Fibroblast of mammary gland (primary cell): ENCODE measurements at regions not wholly inside any gene's neighbourhood (a gene's known extent, or its start where the extent isn't known, plus 50 kb on each side); places are given as distances from the start of the nearest gene placed in this dataset.
A peak's percentile ranks its signal among the peaks of the same experiment; 100 is the strongest.

Source experiments
- DNase-seq: peaks from one replicate; pipeline ENCODE4 v3.0.0-alpha.2; 2010; ENCODE audit warnings: low read depth
- H3K4me3 ChIP-seq: 2 replicates; pipeline ENCODE4 v1.5.1; 2011; ENCODE audit warnings: low read depth, mild to moderate bottlenecking, low read length, moderate library complexity; ENCODE audit not compliant: control insufficient read depth
- CTCF ChIP-seq: conservative IDR thresholded peaks from 2 replicates; pipeline ENCODE4 v1.5.1; 2011; ENCODE audit warnings: low read depth, low read length, inconsistent platforms; ENCODE audit not compliant: control insufficient read depth, insufficient read depth

DNA sequence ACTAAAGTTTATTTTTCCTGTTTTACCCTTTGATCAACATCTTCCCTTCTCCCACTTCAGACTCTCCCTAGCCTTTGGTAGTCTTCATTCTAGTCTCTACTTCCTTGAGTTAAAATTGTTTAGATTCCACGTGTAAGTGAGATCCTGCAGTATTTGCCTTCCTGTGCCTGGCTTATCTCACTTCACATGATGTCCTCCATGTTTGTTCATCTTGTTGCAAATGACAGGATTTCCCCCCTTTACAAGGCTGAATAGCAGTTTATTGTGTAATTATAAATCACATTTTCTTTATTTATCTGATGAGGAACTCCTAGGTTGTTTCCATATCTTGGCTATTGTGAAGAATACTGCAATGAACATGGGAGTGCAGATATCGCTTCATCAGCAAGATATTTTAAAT is 461.7 kb downstream of the CHSY3 start:
- TF ChIP-seq CTCF, result no peak
- H3K4me3 ChIP-seq, result no peak overlapping the region
- DNase-seq, result no peak

GRCh38 chr5:130350131-130350530 is 445.9 kb downstream of the CHSY3 start:
- TF ChIP-seq CTCF, result no peak
- DNase-seq, result no peak
- no peak overlapping the region for H3K4me3 ChIP-seq

- DNase-seq, result peak; percentile 70
- no peak overlapping the region for H3K4me3 ChIP-seq
- no peak for TF ChIP-seq CTCF
These were observed 433.1 kb downstream of the CHSY3 start for GRCh38 chr5:130337179-130337888.

- DNase-seq, result peak; percentile 40
- TF ChIP-seq CTCF, result no peak
- no peak overlapping the region for H3K4me3 ChIP-seq
These were observed 430.9 kb downstream of the CHSY3 start for GRCh38 chr5:130335117-130335516.

GRCh38 chr5:130333089-130333488 is 428.8 kb downstream of the CHSY3 start:
- H3K4me3 ChIP-seq, result no peak overlapping the region
- TF ChIP-seq CTCF, result no peak
- DNase-seq, result peak; percentile 77

DNA sequence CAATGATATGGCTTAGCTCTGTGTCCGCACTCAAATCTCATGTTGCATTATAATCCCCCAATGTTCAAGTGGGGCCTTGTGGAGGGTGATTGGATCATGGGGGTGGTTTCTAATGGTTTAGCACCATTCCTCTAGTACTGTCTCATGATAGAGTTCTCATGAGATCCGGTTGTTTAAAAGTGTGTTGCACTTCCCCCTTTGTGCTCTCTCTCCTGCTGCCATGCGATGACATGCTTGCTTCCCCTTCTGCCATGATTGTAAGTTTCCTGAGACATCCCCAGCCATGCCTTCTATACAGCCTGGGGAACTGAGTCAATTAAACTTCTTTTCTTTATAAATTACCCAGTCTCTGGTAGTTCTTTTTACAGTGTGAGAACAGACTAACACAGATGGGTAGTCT is 427.1 kb downstream of the CHSY3 start:
- no peak overlapping the region for H3K4me3 ChIP-seq
- no peak for DNase-seq
- no peak for TF ChIP-seq CTCF

GRCh38 chr5:130324953-130325671 is 420.8 kb downstream of the CHSY3 start:
- TF ChIP-seq CTCF, result no peak
- DNase-seq, result no peak

More at GRCh38 chr5:130324953-130325671, 420.8 kb downstream of the CHSY3 start:
- no peak overlapping the region for H3K4me3 ChIP-seq
